ENCODE measurements at regions not wholly inside any gene's neighbourhood (a gene's known extent, or its start where the extent isn't known, plus 50 kb on each side); places are given as distances from the start of the nearest gene placed in this dataset.

- TF ChIP-seq POLR2A (IDR thresholded peaks at IDR 0.05) = no peak
- TF ChIP-seq CTCF (IDR thresholded peaks at IDR 0.05) = no peak
Observed at GRCh38 chr10:80985102-80985501, 447.4 kb downstream of the SH2D4B start.
